Osteoblast (primary cell): ENCODE measurements at regions not wholly inside any gene's neighbourhood (a gene's known extent, or its start where the extent isn't known, plus 50 kb on each side); places are given as distances from the start of the nearest gene placed in this dataset.

Experiments used
- DNase-seq: peaks from one replicate; pipeline ENCODE4 v3.0.0; 2011; ENCODE audit warnings: low spot score, mixed read lengths; ENCODE audit not compliant: insufficient read length; ENCODE audit errors: missing footprints
- H2AFZ ChIP-seq: 2 replicates; pipeline ENCODE4 v1.6.0; 2011; ENCODE audit warnings: mild to moderate bottlenecking, low read length
- H3K27ac ChIP-seq: 2 replicates; pipeline ENCODE4 v1.5.1; 2011; ENCODE audit warnings: mild to moderate bottlenecking, low read depth, low read length, moderate library complexity
- H3K27me3 ChIP-seq: 2 replicates; pipeline ENCODE4 v1.6.0; 2012; ENCODE audit warnings: mild to moderate bottlenecking, control low read depth, inconsistent platforms, low read length, moderate library complexity; ENCODE audit not compliant: insufficient read depth
- H3K36me3 ChIP-seq: 2 replicates; pipeline ENCODE4 v1.5.1; 2011; ENCODE audit warnings: mild to moderate bottlenecking, low read length, control low read depth, moderate library complexity; ENCODE audit not compliant: insufficient read depth
- H3K4me1 ChIP-seq: 2 replicates; pipeline ENCODE4 v1.5.1; 2011; ENCODE audit warnings: mild to moderate bottlenecking, low read length, control low read depth, moderate library complexity; ENCODE audit not compliant: insufficient read depth
- H3K4me2 ChIP-seq: 2 replicates; pipeline ENCODE4 v1.6.0; 2011; ENCODE audit warnings: mild to moderate bottlenecking, low read length; ENCODE audit not compliant: insufficient read depth
- H3K4me3 ChIP-seq: fragments of 200-600 bp; sonication (generic); 3 replicates; pipeline ENCODE4 v1.5.1; 2012; ENCODE audit warnings: mild to moderate bottlenecking, low read length, inconsistent platforms; ENCODE audit not compliant: insufficient read depth
- H3K79me2 ChIP-seq: 2 replicates; pipeline ENCODE4 v1.6.0; 2012; ENCODE audit warnings: mild to moderate bottlenecking, low read length, control low read depth, inconsistent platforms; ENCODE audit not compliant: insufficient read depth
- H3K9me3 ChIP-seq: 2 replicates; pipeline ENCODE4 v1.5.1; 2011; ENCODE audit warnings: low read depth, low read length, control low read depth
- H4K20me1 ChIP-seq: 2 replicates; pipeline ENCODE4 v1.6.0; 2012; ENCODE audit warnings: mild to moderate bottlenecking, low read length, control low read depth; ENCODE audit not compliant: insufficient read depth
- CTCF ChIP-seq: IDR thresholded peaks from 2 replicates; pipeline ENCODE4 v1.5.1; 2011; ENCODE audit warnings: mild to moderate bottlenecking, low read depth, low read length, moderate library complexity; ENCODE audit errors: extremely low read depth

GRCh38 chr16:85399583-85400284 lies 213.4 kb upstream of the GSE1 start:
- Histone ChIP-seq H3K27ac (no peak overlapping the region), H3K4me1 (peaks cover 31% of the 10 kb centered on the region), H3K4me2 (no peak overlapping the region), H4K20me1 (no peaks in the 10 kb centered on the region), H3K36me3 (no peaks in the 10 kb centered on the region), H3K79me2 (peaks cover 17% of the 10 kb centered on the region), H3K4me3 (no peak overlapping the region), H3K27me3 (no peaks in the 10 kb centered on the region), H2AFZ (no peak overlapping the region), H3K9me3 (no peaks in the 10 kb centered on the region)
- TF ChIP-seq CTCF: no peak
- no peak for DNase-seq

- H3K36me3 ChIP-seq: no peaks in the 10 kb centered on the region
- no peaks in the 10 kb centered on the region for H3K27me3 ChIP-seq
- H3K27ac ChIP-seq: no peak overlapping the region
- no peak overlapping the region for H2AFZ ChIP-seq
- no peaks in the 10 kb centered on the region for H4K20me1 ChIP-seq
- no peaks in the 10 kb centered on the region for H3K9me3 ChIP-seq
- DNase-seq: no peak
- peaks cover 16% of the 10 kb centered on the region for H3K79me2 ChIP-seq
- TF ChIP-seq CTCF: no peak
- no peak overlapping the region for H3K4me3 ChIP-seq
- peaks cover 25% of the 10 kb centered on the region for H3K4me1 ChIP-seq
- H3K4me2 ChIP-seq: no peak overlapping the region
Measured at GRCh38 chr16:85400305-85401205, 212.6 kb upstream of the GSE1 start.

- H3K4me1 ChIP-seq: peaks cover 16% of the 10 kb centered on the region
- H3K79me2 ChIP-seq: peaks cover 15% of the 10 kb centered on the region
- no peak overlapping the region for H3K4me2 ChIP-seq
- TF ChIP-seq CTCF: no peak
- no peaks in the 10 kb centered on the region for H3K36me3 ChIP-seq
- H3K27me3 ChIP-seq: no peaks in the 10 kb centered on the region
- no peak overlapping the region for H3K4me3 ChIP-seq
- no peaks in the 10 kb centered on the region for H3K9me3 ChIP-seq
- no peak overlapping the region for H2AFZ ChIP-seq
- H3K27ac ChIP-seq: no peak overlapping the region
- DNase-seq: no peak
- H4K20me1 ChIP-seq: no peaks in the 10 kb centered on the region
Measured at GRCh38 chr16:85401370-85401916, 211.7 kb upstream of the GSE1 start.
